ENCODE measurements at regions not wholly inside any gene's neighbourhood (a gene's known extent, or its start where the extent isn't known, plus 50 kb on each side); places are given as distances from the start of the nearest gene placed in this dataset.

- TF ChIP-seq CTCF (IDR thresholded peaks at IDR 0.05) (no peak), EZH2 (IDR thresholded peaks at IDR 0.05; ENCODE audit: borderline replicate concordance, insufficient read depth, low read depth, low read length, poor library complexity, severe bottlenecking) (no peak)
Observed at GRCh38 chr12:24431872-24432271, 482.4 kb upstream of the SOX5 start.
